ENCODE measurements at regions not wholly inside any gene's neighbourhood (a gene's known extent, or its start where the extent isn't known, plus 50 kb on each side); places are given as distances from the start of the nearest gene placed in this dataset.

DNA sequence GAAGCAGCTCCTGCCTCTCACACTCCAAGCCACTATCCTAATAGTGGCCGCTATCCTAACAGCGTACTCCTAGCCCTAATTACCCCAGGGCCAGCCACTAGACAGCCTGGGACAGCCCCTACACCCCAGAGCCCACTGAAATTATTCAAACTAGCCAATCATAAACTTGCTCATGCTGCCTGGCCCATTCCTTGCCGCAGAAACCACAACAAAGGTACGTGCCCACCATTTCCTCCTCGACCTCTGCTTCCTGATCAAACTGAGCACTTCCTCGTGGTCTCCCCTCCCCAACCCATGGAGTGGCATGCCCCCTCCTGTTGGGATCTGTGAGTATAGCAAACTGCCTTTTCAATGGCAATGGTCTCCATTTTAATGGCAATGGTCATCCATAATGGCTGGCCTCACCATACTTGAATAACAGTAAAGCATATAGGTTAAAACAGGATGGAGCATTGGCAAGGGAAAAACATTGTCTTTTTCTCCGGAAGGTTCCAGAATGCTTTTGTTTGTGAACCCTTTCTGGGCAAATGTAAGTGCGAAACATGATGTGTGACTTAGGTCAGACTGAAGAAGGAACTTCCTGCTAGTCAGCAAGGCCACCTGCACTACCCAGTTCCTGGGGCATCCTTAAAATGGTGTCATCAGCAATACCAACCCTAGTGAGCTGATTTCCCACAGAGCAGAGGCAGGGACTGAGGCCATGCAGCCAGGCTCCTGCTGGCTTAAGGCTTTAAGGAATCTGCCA is 107.1 kb upstream of the ATP6AP2 start:
- no peak for TF ChIP-seq EP300 (IDR thresholded peaks at IDR 0.05)
- no peak for TF ChIP-seq POLR2A (IDR thresholded peaks at IDR 0.05; ENCODE audit: low read length)
- no peak for TF ChIP-seq RFX5 (IDR thresholded peaks at IDR 0.05)
- TF ChIP-seq CTCF (IDR thresholded peaks at IDR 0.05) = no peak
- TF ChIP-seq CBX8 (IDR thresholded peaks at IDR 0.05) = no peak
- TF ChIP-seq TP53 (CRISPR knock-in tag; IDR thresholded peaks at IDR 0.05) = no peak
- no peak for TF ChIP-seq RCOR1 (IDR thresholded peaks at IDR 0.05; ENCODE audit: low read depth, low read length)
- TF ChIP-seq, protein P1, sequence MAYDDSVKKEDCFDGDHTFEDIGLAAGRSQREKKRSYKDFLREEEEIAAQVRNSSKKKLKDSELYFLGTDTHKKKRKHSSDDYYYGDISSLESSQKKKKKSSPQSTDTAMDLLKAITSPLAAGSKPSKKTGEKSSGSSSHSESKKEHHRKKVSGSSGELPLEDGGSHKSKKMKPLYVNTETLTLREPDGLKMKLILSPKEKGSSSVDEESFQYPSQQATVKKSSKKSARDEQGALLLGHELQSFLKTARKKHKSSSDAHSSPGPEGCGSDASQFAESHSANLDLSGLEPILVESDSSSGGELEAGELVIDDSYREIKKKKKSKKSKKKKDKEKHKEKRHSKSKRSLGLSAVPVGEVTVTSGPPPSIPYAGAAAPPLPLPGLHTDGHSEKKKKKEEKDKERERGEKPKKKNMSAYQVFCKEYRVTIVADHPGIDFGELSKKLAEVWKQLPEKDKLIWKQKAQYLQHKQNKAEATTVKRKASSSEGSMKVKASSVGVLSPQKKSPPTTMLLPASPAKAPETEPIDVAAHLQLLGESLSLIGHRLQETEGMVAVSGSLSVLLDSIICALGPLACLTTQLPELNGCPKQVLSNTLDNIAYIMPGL (CRISPR knock-in tag; IDR thresholded peaks at IDR 0.05; ENCODE audit: borderline replicate concordance) = no peak
- TF ChIP-seq CHD2 (IDR thresholded peaks at IDR 0.05; ENCODE audit: low read length, partially characterized antibody) = no peak
- TF ChIP-seq USF2 (IDR thresholded peaks at IDR 0.05) = no peak
- TF ChIP-seq CEBPB (IDR thresholded peaks at IDR 0.05) = no peak
- TF ChIP-seq POLR2AphosphoS2 (conservative IDR thresholded peaks at IDR 0.05; ENCODE audit: low read length) = no peak
- no peak for TF ChIP-seq MYC (IDR thresholded peaks at IDR 0.05; ENCODE audit: borderline replicate concordance, low read length)
- no peak for TF ChIP-seq RNF2 (IDR thresholded peaks at IDR 0.05; ENCODE audit: borderline replicate concordance, low read depth)
